ENCODE measurements at regions not wholly inside any gene's neighbourhood (a gene's known extent, or its start where the extent isn't known, plus 50 kb on each side); places are given as distances from the start of the nearest gene placed in this dataset.

GRCh38 chr2:123693836-123694235 lies 331.3 kb upstream of the CNTNAP5 start:
- Histone ChIP-seq H3K27ac (no peak overlapping the region), H3K4me1 (no peaks in the 10 kb centered on the region), H3K27me3 (no peaks in the 10 kb centered on the region), H3K36me3 (ENCODE audit: low read depth, missing control alignments) (no peaks in the 10 kb centered on the region), H3K4me3 (no peak overlapping the region), H3K9me3 (no peaks in the 10 kb centered on the region)
- 52 to 66% methylated on average over 1 of the region's 1 CpG for WGBS, 2 donors
- TF ChIP-seq POLR2A (IDR thresholded peaks at IDR 0.05) (no peak), CTCF (IDR thresholded peaks at IDR 0.05) (no peak)
- no peak for DNase-seq
- intact Hi-C loops (cut with DNase I; ENCODE audit: low total_unique reads): no loop called here

GRCh38 chr2:123695426-123695825 lies 329.7 kb upstream of the CNTNAP5 start:
- Histone ChIP-seq H3K27ac (no peak overlapping the region), H3K27me3 (no peaks in the 10 kb centered on the region), H3K36me3 (ENCODE audit: low read depth, missing control alignments) (no peaks in the 10 kb centered on the region), H3K4me1 (no peaks in the 10 kb centered on the region), H3K9me3 (no peaks in the 10 kb centered on the region), H3K4me3 (no peak overlapping the region)
- WGBS, 2 donors: 76 to 83% methylated on average over 4 of the region's 4 CpGs
- TF ChIP-seq CTCF (IDR thresholded peaks at IDR 0.05): no peak
- TF ChIP-seq POLR2A (IDR thresholded peaks at IDR 0.05): no peak
- DNase-seq: no peak
- intact Hi-C loops (cut with DNase I; ENCODE audit: low total_unique reads): no loop called here

DNA sequence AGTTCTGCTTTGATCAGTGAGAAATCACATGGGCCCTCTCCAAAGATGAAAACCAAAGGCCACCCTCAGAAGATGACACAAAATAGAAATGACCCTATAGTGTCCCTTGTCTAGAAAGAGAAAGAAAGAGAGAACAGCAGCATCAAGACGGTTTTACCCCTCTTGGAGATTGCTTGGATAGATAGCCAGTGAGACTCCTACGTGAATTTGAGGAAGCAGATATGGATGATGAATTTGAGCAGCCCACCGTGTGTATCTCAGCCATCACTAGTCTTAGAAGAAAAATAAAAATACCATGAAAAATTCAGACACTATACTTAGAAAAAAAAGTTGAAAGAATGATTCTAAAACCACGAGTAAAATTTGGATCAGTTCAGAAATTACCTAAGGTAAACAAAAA lies 329.1 kb upstream of the CNTNAP5 start:
- Histone ChIP-seq H3K4me3 (no peak overlapping the region), H3K4me1 (no peaks in the 10 kb centered on the region), H3K27me3 (no peaks in the 10 kb centered on the region), H3K9me3 (no peaks in the 10 kb centered on the region), H3K27ac (no peak overlapping the region), H3K36me3 (ENCODE audit: low read depth, missing control alignments) (no peaks in the 10 kb centered on the region)
- DNase-seq: no peak
- TF ChIP-seq POLR2A (IDR thresholded peaks at IDR 0.05) (no peak), CTCF (IDR thresholded peaks at IDR 0.05) (no peak)
- intact Hi-C loops (cut with DNase I; ENCODE audit: low total_unique reads): no loop called here
- WGBS, 2 donors: 73 to 81% methylated on average over 4 of the region's 4 CpGs

- H3K4me1 ChIP-seq: no peaks in the 10 kb centered on the region
- H3K4me3 ChIP-seq: no peak overlapping the region
- intact Hi-C loops (cut with DNase I; ENCODE audit: low total_unique reads): no loop called here
- TF ChIP-seq CTCF (IDR thresholded peaks at IDR 0.05): no peak
- no peak for TF ChIP-seq POLR2A (IDR thresholded peaks at IDR 0.05)
- no peaks in the 10 kb centered on the region for H3K27me3 ChIP-seq
- no peak for DNase-seq
- H3K36me3 ChIP-seq (ENCODE audit: low read depth, missing control alignments): no peaks in the 10 kb centered on the region
- H3K27ac ChIP-seq: no peak overlapping the region
- no peaks in the 10 kb centered on the region for H3K9me3 ChIP-seq
These were observed 328.2 kb upstream of the CNTNAP5 start for GRCh38 chr2:123696799-123697410.

GRCh38 chr2:123715467-123715982 lies 309.6 kb upstream of the CNTNAP5 start:
- intact Hi-C loops (cut with DNase I; ENCODE audit: low total_unique reads): no loop called here
- Histone ChIP-seq H3K36me3 (ENCODE audit: low read depth, missing control alignments) (no peaks in the 10 kb centered on the region), H3K9me3 (no peaks in the 10 kb centered on the region), H3K4me3 (no peak overlapping the region), H3K27ac (no peak overlapping the region), H3K4me1 (no peaks in the 10 kb centered on the region), H3K27me3 (no peaks in the 10 kb centered on the region)
- no peak for TF ChIP-seq POLR2A (IDR thresholded peaks at IDR 0.05)
- TF ChIP-seq CTCF (IDR thresholded peaks at IDR 0.05): no peak
- 90 to 98% methylated on average over 3 of the region's 3 CpGs for WGBS, 2 donors
- no peak for DNase-seq
